ENCODE measurements at regions not wholly inside any gene's neighbourhood (a gene's known extent, or its start where the extent isn't known, plus 50 kb on each side); places are given as distances from the start of the nearest gene placed in this dataset.

DNA sequence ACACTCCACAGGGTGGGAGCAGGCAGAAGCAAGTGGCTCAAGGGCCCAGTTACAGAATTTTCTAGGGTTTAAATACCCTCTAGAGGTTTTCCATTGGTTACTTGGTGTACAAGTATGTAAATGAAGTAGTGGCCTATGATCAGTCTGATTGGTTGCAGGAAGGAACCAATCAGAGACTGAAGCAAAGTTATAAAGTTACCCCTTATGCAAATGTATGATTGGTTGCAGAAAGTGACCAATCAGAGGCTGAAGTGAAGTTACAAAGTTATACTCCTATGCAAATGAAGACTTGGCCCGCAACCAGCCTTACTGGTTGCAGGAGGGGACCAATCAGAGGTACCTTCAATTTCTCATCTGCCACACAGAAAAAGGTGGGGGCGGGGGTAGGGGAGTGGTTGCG is 154.6 kb downstream of the INO80D start:
- Histone ChIP-seq H3K27me3 (peaks cover 0 to 27% (median 0%) of the 10 kb centered on the region in 9 donors), H3K36me3 (no peaks in the 10 kb centered on the region), H3K9me3 (no peaks in the 10 kb centered on the region), H3K4me1 (peaks cover 0 to 16% (median 2%) of the 10 kb centered on the region in 12 donors), H3K27ac (no peak overlapping the region), H3K4me3 (no peak overlapping the region)
- TF ChIP-seq POLR2A (IDR thresholded peaks at IDR 0.05), result no peak
- 92 to 100% (median 97%) methylated on average over 3 of the region's 3 CpGs for WGBS, 4 donors
- intact Hi-C loops (cut with DNase I), result no loop called here
- DNase-seq (no peak), ATAC-seq (no peak)

DNA sequence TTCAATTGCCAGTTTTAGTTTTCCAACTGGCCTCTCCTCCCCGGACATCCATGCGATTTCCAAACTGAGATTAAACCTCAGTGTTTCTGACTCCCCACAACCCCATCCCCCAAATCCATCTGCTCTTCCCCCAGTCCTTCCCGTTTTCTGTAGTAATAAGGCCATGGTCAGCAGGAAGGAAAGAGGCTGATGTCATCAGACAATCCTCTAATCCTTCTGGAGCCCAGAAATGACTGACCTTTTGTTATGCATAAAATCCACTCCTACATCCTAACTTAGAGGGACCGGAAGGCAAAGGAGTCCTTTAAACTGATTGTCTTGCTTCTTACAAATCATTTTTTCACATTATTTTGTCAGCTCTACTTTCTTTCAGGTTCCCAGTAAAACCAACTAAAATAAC is 155.8 kb downstream of the INO80D start:
- 38 to 50% (median 44%) methylated on average over 4 of the region's 4 CpGs for WGBS, 4 donors
- intact Hi-C loops (cut with DNase I), result no loop called here
- Histone ChIP-seq H3K4me1 (peaks cover 0 to 24% (median 8%) of the 10 kb centered on the region in 12 donors), H3K27me3 (peaks cover 0 to 31% (median 0%) of the 10 kb centered on the region in 9 donors), H3K27ac (peak overlapping the region in 4 of 12 donors; percentile 9 to 42 (median 22)), H3K4me3 (no peak overlapping the region), H3K36me3 (no peaks in the 10 kb centered on the region), H3K9me3 (no peaks in the 10 kb centered on the region)
- no peak for TF ChIP-seq POLR2A (IDR thresholded peaks at IDR 0.05)
- TF ChIP-seq, protein P1, sequence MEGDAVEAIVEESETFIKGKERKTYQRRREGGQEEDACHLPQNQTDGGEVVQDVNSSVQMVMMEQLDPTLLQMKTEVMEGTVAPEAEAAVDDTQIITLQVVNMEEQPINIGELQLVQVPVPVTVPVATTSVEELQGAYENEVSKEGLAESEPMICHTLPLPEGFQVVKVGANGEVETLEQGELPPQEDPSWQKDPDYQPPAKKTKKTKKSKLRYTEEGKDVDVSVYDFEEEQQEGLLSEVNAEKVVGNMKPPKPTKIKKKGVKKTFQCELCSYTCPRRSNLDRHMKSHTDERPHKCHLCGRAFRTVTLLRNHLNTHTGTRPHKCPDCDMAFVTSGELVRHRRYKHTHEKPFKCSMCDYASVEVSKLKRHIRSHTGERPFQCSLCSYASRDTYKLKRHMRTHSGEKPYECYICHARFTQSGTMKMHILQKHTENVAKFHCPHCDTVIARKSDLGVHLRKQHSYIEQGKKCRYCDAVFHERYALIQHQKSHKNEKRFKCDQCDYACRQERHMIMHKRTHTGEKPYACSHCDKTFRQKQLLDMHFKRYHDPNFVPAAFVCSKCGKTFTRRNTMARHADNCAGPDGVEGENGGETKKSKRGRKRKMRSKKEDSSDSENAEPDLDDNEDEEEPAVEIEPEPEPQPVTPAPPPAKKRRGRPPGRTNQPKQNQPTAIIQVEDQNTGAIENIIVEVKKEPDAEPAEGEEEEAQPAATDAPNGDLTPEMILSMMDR (IDR thresholded peaks at IDR 0.05), result no peak
- peak in 3 of 4 donors; percentile 43 to 75 (median 53) for ATAC-seq
- DNase-seq, result no peak

DNA sequence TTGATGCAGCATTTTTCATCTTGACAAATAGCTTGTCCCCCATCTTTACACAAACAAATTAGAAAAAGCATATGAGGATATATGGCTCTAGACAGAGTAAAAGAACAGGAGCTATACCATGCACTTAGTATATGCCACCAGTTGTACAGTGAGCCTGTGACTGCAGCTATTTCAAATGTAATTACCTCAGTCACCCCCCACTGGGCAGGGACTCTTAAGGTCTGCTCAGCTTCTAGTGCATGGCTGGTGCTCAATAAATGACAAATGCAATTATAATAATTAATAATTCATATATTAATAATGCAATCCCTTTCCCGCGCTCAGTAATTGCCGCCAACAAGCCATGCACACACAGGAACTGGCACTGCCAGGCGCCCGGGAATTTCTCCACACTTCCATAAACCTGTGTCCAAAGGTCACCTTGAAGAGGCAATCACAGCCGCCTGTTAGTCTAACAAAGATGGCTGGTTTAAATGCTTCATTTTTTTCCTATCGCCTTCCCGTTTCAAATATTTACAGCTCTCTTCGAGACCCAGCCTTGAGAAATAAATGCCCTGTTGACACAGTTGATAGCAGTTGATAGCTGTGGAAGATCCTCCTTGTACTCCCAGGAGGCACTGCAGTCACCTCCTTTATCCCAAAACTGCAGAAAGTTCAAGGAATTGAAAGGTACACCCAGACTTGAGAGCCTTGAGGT is 156.6 kb downstream of the INO80D start:
- DNase-seq (no peak), ATAC-seq (no peak)
- intact Hi-C loops (cut with DNase I), result loop anchor here in 9 of 10 donors (5.0 to 10.0 kb wide), 11 partner anchors 155 to 1785 kb away; partner anchors contain the start of gene NRP2 (in 2 of the 9)
- WGBS, 4 donors, result 93 to 95% (median 95%) methylated on average over 9 of the region's 9 CpGs
- Histone ChIP-seq H3K27ac (no peak overlapping the region), H3K27me3 (peaks cover 0 to 31% (median 0%) of the 10 kb centered on the region in 9 donors), H3K36me3 (no peaks in the 10 kb centered on the region), H3K4me3 (no peak overlapping the region), H3K4me1 (peaks cover 0 to 24% (median 8%) of the 10 kb centered on the region in 12 donors), H3K9me3 (no peaks in the 10 kb centered on the region)
- TF ChIP-seq, protein P1 (IDR thresholded peaks at IDR 0.05), result no peak
- TF ChIP-seq POLR2A (IDR thresholded peaks at IDR 0.05), result no peak

DNA sequence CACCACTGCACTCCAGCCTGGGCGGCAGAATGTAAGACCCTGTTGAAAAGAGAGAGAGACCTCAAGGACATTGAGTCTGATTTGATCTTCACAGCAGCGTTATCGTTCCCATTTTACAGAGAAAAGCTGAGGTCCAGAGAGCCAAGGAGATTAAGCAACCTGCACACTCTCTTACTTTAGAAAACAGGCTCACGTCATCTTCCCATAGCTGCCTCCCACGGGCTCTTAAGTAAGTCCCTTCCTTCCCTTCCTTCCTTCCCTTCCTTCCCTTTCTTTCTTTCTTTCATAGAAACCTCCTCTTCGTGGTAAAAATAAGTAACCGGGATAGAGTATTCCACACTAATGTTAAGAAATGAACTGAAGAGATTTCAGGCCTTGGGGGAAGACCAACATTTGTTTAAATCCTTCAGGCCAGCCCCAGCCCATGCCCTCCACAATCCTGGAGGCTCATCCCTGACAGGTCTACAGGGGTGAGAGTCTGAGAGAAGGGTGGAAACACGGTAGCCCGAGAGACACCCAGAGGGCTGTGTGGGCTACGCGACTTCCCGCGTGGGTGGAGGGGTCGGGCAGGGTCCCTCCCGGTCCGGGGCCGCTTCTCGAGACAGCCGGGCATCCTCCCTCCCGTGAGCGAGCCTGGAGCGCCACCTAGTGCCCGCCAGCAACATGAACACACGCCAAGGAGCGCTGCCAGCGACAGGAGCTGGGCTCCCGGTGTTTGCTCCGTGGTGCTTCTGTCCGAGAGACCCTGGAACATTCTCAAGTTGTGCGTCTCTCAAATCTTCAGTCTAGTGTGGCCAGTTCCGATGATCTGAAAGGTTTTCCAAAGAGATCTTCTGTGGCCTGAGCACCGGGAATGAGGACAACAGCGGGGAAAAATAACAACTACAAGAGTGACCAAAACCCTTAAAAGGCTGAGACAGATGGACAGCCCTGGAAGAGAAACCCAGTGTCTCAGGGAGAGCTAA is 160.3 kb downstream of the INO80D start:
- intact Hi-C loops (cut with DNase I), result loop anchor here (2.0 to 10.0 kb wide), 14 partner anchors 149 to 1781 kb away; partner anchors contain the start of gene NRP2 (in 2 of the 10)

More for the DNA sequence above, 160.3 kb downstream of the INO80D start:
- Histone ChIP-seq H3K27me3 (peaks cover 0 to 31% (median 0%) of the 10 kb centered on the region in 9 donors), H3K9me3 (no peaks in the 10 kb centered on the region), H3K36me3 (no peaks in the 10 kb centered on the region), H3K4me3 (peak overlapping the region in 8 of 12 donors; percentile 6 to 44 (median 20)), H3K4me1 (peaks cover 0 to 20% (median 5%) of the 10 kb centered on the region in 12 donors), H3K27ac (peak overlapping the region in 1 of 12 donors; percentile 28)
- peak; percentile 68 to 91 (median 77) for DNase-seq
- 13 to 15% (median 14%) methylated on average over 31 to 33 of the region's 33 CpGs for WGBS, 4 donors
- ATAC-seq, result peak; percentile 76 to 94 (median 90)
- TF ChIP-seq POLR2A (IDR thresholded peaks at IDR 0.05), result no peak
- TF ChIP-seq, protein P1 (IDR thresholded peaks at IDR 0.05), result peak; percentile 83 to 98 (median 92)
